Renal cortical epithelial cell (primary cell): ENCODE measurements at regions not wholly inside any gene's neighbourhood (a gene's known extent, or its start where the extent isn't known, plus 50 kb on each side); places are given as distances from the start of the nearest gene placed in this dataset.

Experiments
- DNase-seq: peaks from one replicate; pipeline ENCODE4 v3.0.0-alpha.2; 2011; ENCODE audit warnings: low read depth

- DNase-seq, result no peak
Observed at GRCh38 chr6:98454809-98455322, 379.5 kb upstream of the POU3F2 start.

DNA sequence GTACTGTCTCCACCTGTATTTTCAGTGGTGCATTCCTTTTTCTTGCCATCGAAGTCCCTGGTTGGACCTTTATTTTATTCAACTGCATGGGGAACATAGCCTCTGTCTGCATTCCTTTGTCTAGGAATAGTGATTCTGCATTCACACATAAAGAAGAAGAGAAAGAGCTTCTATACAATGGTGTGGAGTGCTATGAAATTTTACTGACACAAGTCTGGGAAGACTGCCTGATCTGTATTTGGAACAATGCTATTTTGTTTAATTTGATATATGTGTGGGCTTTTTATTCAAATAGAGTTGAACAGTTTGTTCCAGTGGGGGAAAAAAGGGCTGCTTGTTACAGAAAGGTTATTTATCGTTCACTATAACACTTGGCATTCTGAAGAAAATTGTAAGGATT lies 375.7 kb upstream of the POU3F2 start:
- no peak for DNase-seq

DNA sequence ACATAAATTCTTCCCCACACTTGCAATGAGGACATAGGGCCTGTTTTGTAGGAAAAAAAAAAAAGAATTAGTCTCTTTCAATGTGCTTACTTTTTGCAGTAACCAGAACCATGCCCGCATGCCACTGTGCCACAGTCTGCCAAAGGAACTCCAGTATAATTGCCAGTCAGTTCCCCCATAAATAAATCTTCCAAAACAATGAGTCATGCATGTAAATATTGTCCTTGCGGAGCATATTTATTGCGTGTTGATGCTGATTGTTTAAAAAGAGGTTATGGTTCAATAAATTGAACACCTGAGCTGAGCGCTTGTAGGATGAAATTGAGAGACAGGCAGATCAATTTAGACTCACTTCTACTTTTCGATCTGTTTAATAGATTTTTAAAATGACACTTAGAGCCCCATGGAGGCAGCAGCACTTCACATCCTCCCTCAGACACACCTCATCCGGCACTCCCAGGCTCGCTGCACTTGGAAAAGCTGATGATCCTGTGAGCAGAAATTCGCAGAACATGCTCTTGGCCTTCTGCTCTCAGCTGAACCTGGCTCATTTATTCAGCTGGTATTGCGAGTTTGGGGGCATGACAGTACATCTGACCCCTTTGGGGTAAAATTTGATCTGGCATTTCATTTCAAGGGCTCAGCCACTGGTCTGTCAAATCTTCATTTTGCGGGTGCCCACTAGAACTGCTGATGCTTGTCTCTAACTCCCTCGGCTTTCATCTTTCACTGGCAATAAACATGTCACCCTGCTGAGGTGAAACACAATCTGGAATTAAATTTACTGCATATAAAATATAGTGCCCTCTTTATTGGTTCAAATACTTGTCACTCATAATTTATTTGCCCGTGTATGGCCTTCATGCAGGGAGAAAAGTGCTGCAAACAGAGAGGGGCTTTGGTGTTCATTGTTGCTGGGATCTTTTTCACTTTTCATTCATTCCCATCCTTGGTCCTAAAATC lies 371.1 kb upstream of the POU3F2 start:
- no peak for DNase-seq

DNA sequence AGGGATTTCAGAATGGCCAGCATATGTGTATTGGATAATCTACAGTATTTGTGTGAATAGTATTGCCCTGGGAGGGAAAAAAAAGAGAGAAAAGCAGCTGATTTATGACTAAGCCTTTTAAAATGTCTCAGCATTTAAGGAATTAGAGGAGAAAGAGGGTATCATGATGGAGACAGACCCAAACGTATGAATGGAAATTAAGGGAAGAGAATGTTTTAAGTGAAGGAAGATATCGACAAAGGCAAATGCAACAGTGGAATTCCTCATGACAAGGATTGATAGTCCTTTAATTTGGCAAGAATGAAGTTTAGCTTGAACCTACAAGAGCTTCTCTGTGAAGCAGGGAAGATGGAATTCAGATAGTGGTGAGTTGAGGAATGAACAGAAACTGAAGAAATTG lies 367.3 kb upstream of the POU3F2 start:
- no peak for DNase-seq

- DNase-seq, result no peak
Observed at GRCh38 chr6:98467902-98468301, 366.5 kb upstream of the POU3F2 start.

DNA sequence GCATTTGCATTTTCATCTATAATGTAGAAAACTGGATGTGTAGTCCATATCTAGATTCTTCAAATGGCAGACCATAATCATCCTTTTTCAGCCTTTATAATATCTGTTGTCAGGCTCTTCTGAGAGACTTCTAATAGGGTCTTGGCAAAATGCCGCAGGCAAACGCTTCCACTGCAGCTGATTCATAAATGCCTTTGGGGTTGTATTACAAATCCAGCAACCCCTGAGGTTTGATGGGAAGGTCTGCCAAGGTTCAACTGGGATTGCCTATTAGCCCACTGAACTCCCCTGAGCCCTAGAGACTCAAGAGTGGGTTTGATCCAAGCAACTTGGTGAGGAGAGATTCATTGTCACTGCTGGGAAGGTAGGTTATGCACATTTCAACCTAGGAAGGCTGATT lies 365.2 kb upstream of the POU3F2 start:
- no peak for DNase-seq

- no peak for DNase-seq
Observed at GRCh38 chr6:98470821-98471220, 363.6 kb upstream of the POU3F2 start.

- DNase-seq, result no peak
Observed at GRCh38 chr6:98471444-98471843, 362.9 kb upstream of the POU3F2 start.

DNA sequence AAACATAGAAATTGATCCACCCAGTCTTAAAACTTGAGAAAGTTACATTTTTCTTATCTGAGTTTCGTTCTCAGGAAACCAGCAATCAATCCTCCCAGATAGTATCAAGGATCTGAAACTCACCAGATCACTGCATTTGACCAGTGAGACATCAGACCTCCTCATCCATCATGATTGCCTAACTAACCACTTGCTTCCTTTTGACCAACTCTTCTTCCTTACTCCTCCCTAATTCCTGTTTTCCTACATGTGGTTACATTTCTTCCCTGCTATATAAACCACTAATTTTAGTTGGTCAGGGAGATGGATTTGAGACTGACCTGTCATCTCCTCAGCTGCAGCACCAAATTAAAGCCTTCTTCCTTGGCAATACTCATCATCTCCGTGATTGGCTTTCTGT lies 357.1 kb upstream of the POU3F2 start:
- no peak for DNase-seq

DNA sequence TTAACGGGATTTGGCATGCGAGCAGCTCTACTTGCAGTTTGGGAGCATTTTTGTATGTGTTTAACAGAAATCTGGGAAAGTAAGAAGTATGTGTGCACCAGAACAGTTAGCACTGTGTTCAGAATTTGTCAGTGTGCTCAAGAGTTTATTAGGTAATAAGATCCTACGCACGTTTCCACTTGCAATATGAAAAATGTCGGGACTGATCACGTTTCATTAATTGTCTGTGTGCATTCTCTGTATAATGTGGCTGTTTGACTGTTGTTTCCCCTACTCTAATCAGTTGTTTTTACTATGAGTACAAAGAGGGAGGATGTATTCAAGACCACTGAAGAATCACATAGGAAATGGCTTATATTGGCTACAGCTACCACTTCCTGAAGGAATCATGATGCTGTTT lies 349.7 kb upstream of the POU3F2 start:
- no peak for DNase-seq

DNA sequence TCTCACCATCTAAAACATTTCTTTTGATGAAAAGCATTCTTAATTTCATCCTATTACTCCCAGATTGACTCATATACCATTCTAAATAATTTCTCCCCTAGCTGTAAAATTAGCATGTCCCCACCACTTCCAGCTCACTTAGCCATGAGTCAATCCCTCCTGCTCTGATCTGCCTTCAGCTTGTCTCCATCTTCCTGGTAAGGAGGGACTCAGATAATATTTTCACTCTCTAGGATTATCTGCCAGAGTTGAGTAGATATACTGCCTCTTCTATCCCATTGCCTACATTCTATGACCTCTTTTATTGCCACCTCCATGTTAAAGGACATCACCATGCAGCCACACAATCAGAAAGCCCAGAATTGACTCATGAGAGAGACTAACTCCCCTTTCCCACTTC lies 348.8 kb upstream of the POU3F2 start:
- no peak for DNase-seq

DNA sequence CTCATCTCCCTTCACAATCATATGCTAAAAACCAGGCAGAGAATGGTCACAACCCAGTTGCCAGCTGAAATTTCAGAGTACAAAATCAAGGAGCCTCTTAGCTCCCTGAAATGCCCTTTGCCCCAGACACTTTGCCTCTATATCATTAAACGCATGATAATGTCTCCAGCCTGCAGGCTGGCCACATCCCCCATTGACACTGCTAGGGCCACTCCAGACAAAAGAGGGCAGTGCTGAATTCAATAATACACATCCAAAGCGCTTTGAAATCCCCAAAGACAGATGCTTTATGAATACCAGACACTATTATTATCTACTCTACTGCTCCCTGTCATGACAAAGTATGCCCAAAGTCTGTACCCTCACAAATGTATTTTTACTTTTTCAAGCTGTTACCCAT lies 348.3 kb upstream of the POU3F2 start:
- no peak for DNase-seq

- DNase-seq, result no peak
Observed at GRCh38 chr6:98487612-98488011, 346.8 kb upstream of the POU3F2 start.

DNA sequence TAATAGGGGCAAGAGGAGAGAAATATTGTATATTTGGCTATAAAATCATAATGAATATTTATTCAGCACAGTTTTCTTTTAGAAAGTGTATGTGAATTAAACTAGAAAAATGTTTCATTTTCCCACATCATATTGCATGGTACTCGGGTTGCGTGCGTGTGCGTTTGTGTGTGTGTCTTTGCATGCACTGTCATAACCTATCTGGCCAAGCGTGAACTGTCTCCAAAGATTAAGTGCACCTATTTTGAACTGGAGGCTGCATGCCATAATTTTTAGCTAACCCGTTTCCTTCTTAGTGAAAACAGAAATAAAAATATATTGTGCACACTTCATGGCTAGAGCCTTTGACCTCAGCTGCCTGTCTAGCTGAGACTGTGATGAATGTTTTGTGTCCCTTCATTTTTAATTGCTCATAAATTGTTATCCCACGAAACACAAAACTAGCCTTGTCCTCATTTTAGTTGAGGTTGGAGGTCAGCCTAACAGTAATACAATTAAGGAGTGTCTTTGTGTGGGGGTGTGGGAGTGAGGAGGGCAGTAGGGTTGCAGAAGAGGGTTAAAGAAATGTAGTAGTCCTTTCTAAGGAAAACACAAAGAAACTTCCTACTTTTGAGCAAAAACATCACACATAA lies 336.1 kb upstream of the POU3F2 start:
- DNase-seq, result no peak

GRCh38 chr6:98498866-98499265 lies 335.5 kb upstream of the POU3F2 start:
- no peak for DNase-seq

DNA sequence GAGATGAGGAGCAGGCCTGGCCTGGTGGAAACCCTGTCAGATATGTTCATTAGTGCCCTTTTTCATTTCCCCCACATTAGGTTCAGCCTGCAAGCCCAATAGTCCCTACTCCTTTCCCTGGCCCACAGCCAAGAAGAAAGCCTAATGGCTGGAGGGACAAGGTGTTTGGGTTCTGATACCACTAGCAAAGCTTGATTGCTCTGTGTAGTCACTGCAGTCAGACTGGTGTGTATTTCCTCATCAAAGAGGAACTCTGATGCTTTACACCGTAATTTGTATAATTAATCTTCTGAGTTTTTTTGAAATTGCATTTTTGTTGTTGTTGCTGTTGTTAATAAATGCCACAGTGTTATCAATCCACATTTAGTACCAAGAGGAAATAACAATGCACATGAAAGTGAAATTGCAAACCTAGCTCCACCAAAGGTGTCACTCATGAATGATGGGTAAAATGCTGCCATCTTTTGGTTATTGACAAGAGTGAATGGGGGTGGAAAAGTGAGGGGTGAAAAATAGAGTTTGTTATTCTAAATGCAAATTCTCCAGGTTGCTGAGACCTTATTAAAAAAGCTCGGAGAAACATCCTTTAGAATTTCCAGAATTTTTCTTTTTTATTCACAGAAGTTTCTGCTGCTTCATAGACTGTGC lies 320.2 kb upstream of the POU3F2 start:
- no peak for DNase-seq

GRCh38 chr6:98514796-98515195 lies 319.6 kb upstream of the POU3F2 start:
- DNase-seq, result no peak

- DNase-seq, result no peak
Observed at GRCh38 chr6:98516206-98516605, 318.2 kb upstream of the POU3F2 start.

DNA sequence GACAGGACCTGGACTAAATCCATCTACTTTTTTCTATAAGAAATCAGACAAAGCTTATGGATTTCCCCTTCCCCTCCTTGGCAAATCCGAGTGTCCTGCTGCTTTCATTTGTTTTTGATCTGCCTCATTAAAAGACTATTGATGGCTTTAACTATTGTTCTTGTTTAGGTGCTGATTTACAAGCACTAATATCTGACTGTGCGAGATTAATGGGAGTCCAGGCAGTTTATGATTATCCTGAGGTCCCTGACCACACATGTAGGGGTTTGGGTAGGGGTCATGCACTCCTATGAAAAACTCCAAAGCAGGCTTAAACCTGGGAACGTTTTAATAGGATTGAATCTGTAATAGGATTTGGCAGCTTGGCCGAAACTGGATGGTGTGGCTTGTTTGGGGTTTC lies 317.5 kb upstream of the POU3F2 start:
- no peak for DNase-seq

DNA sequence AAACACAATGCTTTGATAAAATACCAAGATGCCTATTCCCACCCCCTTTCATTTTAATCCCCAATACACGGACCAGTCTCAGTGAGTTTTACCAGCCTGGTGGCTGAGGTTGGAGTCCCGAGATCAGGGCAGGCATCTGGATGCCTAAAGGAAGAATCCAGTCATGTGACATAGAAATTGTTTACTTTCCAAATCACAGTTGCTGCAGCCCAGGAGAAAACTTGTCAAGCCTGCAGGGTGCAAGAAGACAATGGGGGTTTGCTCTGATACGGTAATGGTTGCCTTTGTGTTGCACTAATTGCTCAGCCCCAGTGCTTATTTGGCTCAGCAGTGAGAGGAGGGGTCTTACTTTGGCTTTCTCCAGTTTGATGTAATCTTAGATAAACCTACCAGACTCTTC lies 308.5 kb upstream of the POU3F2 start:
- DNase-seq, result no peak

DNA sequence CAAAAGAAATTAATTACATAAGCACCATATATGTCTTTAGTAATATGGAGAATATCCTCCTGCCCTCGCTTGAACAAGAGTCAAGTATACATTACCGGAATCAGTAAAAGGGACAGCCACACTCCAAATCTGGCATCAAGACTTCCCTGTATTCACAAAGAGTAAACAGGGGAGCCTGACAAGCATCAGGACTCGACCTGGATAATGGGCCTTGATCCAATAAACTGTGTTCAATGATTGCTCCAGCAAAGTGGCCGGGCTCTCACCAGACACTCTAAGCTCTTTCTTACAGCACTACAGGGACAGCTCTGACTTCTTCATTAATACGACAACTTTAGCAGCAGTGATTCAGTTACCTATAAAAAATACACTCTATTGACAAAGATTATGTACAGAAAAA lies 307.9 kb upstream of the POU3F2 start:
- no peak for DNase-seq

DNA sequence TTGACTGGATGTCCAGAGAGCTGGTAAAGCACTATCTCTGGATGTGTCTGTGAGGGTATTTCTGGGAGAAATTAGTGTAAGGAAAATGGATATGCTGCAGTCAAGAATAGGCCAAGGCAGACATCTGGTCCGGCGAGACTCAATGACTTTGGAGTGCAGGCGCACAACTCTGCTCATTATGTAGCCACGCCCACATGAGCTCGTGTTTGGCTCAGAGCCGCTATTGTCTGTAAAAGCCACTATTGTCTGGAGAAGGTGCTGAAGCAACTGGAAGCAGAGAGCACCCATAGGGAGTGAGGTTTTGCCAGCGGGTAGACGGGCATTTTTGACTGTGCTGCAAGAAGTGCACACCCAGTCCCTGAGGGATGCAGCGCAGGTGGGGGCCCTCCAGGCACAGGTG lies 305.0 kb upstream of the POU3F2 start:
- no peak for DNase-seq

DNA sequence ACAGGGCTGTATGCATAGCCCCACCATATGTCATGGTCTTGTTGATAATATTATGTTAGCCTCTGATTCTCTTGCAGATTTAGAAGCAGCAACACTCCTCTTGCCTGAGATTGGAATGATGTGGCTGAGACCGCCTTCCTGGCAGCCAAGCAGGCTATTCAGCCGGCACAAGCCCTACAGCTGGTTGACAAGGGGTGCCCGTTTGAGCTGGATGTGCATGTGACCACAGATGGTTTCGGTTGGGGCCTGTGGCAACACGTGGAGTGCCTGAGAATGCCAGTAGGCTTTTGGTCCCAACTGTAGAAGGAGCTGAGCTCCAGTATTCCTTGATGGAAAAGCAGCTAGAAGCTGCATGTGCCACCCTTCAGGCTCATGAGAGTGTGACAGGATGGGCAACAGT lies 303.6 kb upstream of the POU3F2 start:
- no peak for DNase-seq
